T-helper 2 cell treated with Interferon-gamma antibody and Interleukin-4, amounts not matched to agents 5 μg/mL and 100 μg/mL, for 36 hours (primary cell): ENCODE measurements at regions not wholly inside any gene's neighbourhood (a gene's known extent, or its start where the extent isn't known, plus 50 kb on each side); places are given as distances from the start of the nearest gene placed in this dataset.

Experiments
- DNase-seq: peaks from one replicate; pipeline ENCODE4 v3.0.0; 2021; ENCODE audit warnings: low spot score
- H3K27ac Mint-ChIP-seq: one replicate; pipeline ENCODE4 v1.8.0; 2021; ENCODE audit warnings: mild to moderate bottlenecking, mixed read lengths
- H3K27me3 Mint-ChIP-seq: one replicate; pipeline ENCODE4 v1.8.0; 2021; ENCODE audit warnings: low read depth, mixed read lengths
- H3K36me3 Mint-ChIP-seq: one replicate; pipeline ENCODE4 v1.8.0; 2021; ENCODE audit warnings: low read depth, mixed read lengths
- H3K4me1 Mint-ChIP-seq: one replicate; pipeline ENCODE4 v1.8.0; 2021; ENCODE audit warnings: low read depth, mixed read lengths
- H3K4me3 Mint-ChIP-seq: one replicate; pipeline ENCODE4 v1.8.0; 2022; ENCODE audit warnings: mild to moderate bottlenecking, moderate library complexity, mixed read lengths
- H3K9me3 Mint-ChIP-seq: one replicate; pipeline ENCODE4 v1.8.0; 2021; ENCODE audit warnings: mixed read lengths

DNA sequence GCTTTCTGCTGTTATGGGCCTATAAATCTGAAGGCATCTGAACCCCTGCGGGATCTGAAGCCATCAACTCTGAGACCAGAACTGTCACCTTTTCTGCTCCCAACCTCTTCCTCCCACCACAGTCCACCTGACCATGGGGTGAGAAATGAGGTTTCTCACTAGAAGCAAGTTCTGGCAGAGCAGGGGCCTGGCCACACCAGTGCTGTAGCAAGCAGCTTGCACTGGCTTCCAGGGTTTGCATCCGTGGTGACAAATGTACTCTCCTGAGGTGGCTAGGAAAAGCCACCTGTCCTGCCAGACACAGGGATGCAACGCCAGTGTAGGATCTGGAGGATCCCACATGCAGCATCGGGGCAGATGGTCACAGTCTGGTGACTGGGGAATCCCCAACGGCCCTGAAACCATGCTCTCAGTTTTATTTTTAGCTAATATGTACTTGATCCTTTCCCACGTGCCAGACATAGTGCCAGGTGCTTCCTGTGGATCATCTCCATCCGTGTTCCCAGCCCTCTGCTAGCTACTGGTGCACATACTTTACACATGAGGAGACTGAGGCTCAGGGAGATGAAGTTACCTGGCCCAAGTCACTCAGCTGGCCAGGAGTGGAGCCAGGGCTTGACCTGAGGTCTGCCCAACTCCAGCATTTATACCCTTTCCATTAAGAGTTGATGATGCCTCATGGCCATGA is 122.1 kb upstream of the SPACA1 start:
- peaks cover 4% of the 10 kb centered on the region for H3K27me3 Mint-ChIP-seq
- H3K4me1 Mint-ChIP-seq, result peaks cover 14% of the 10 kb centered on the region
- DNase-seq, result no peak
- H3K9me3 Mint-ChIP-seq, result no peaks in the 10 kb centered on the region
- no peak overlapping the region for H3K4me3 Mint-ChIP-seq
- no peak overlapping the region for H3K27ac Mint-ChIP-seq
- H3K36me3 Mint-ChIP-seq, result no peaks in the 10 kb centered on the region

DNA sequence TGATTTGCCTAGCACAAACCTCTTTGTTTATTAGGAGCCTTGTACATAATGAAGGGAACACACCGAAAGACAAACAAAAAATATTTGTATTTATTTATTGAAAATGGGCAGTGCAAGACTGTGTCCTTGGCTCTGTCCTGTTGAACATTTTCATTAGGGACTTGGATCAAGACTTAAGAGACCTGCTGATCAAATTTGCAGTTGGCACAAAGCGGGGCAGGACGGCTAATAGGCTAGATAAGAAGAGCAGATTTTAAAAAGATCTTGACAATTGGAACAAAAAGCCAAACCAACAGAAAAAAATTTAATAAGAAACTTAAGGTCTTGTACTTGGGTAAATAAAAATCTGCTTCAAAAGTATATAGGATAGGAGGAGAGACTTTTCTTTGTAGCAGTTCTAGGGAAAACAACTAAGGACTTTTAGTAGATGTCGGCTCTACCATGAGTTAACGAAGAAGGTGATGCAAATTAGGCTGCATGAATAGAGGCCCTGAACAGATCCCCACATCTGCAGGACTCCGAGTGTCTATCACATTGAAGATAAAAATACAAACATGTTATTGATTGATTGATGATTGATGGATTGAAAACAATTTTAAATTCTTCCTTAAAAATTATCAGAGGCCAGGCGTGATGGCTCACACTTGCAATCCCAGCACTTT is 124.1 kb upstream of the SPACA1 start:
- Mint-ChIP-seq H3K27me3 (peaks cover 12% of the 10 kb centered on the region), H3K36me3 (no peaks in the 10 kb centered on the region), H3K27ac (no peak overlapping the region), H3K9me3 (no peaks in the 10 kb centered on the region), H3K4me3 (no peak overlapping the region), H3K4me1 (peaks cover 13% of the 10 kb centered on the region)
- DNase-seq, result no peak

DNA sequence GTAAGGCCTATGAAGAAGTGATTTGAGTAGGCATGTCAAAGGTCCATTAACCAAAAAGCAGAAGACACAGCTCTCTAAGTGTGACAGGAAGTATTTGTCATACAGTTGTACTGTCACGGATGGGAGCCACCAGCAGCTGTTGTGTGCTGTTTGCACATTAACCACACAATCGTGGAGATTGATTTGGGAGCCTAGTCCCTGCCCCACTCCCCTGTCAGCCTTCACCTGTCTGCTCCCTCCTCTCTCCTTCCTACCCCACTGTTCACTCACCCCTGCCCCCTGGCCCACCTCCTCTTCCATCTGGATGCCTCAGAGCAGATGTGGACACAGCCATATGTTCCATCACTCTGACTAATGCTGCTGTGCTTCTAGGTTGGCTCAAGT is 124.7 kb upstream of the SPACA1 start:
- H3K27me3 Mint-ChIP-seq, result peaks cover 12% of the 10 kb centered on the region
- no peak overlapping the region for H3K4me3 Mint-ChIP-seq
- H3K36me3 Mint-ChIP-seq, result no peaks in the 10 kb centered on the region
- no peaks in the 10 kb centered on the region for H3K9me3 Mint-ChIP-seq
- no peak overlapping the region for H3K27ac Mint-ChIP-seq
- peak; percentile 6 for DNase-seq
- H3K4me1 Mint-ChIP-seq, result peaks cover 13% of the 10 kb centered on the region

DNA sequence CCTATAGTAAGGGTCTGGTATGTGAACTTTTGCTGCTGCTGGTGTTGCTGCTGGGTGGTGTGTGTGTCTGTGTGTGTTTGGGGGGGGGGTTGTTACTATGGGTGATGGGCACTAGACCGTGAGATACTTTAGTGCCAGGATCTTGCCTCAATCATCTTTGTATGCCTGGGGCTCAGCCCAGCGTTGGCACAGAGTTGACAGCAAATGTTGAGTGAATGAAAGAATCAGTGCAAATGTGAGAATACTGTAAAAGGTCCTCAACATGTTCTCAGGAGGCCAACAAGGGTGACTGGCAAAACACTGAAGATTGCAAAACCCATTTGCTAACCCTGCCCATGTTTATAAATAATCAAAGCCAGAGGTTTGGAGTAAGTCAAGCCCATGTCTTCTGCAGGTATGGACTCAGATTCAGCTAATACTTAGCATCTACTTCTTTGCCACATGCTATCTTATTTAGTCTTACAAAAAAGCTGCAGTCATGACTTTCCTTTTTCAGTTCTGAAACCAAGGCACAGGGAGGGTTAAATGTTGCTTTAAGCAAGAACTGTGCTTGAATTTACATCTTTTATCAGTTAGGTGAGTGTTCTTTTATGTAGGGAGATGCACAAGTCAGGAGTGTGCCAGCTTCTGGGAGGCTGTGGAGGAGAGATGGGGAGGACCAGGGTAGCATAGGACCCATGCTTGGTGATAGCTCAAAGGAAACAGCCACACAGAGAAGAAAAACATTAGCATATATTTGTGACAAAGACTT is 125.3 kb upstream of the SPACA1 start:
- no peak for DNase-seq
- peaks cover 13% of the 10 kb centered on the region for H3K4me1 Mint-ChIP-seq
- no peak overlapping the region for H3K27ac Mint-ChIP-seq
- H3K27me3 Mint-ChIP-seq, result peaks cover 12% of the 10 kb centered on the region
- H3K4me3 Mint-ChIP-seq, result no peak overlapping the region
- H3K9me3 Mint-ChIP-seq, result no peaks in the 10 kb centered on the region
- no peaks in the 10 kb centered on the region for H3K36me3 Mint-ChIP-seq

DNA sequence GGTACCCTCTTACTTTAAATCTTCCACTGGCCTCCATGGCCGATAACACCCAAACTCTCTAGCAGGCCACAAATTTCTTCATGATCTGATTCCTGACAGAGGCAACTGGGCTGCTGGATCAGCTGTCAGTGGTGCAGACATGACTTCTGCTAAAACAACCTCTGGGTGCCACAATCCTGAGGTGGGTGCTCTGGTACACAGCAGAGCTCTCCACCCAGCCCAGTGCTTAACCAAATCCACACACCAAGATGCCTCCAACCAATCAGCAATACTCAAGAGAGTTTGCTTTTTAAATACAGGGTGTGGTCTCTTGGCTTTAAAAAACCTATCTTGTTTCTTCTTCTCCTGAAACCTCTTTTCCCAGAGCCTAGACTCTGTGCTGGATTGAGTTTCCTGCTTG is 126.6 kb upstream of the SPACA1 start:
- no peak for DNase-seq
- no peak overlapping the region for H3K4me3 Mint-ChIP-seq
- H3K36me3 Mint-ChIP-seq, result no peaks in the 10 kb centered on the region
- H3K27me3 Mint-ChIP-seq, result peaks cover 12% of the 10 kb centered on the region
- peaks cover 17% of the 10 kb centered on the region for H3K4me1 Mint-ChIP-seq
- H3K27ac Mint-ChIP-seq, result no peak overlapping the region
- no peaks in the 10 kb centered on the region for H3K9me3 Mint-ChIP-seq

DNA sequence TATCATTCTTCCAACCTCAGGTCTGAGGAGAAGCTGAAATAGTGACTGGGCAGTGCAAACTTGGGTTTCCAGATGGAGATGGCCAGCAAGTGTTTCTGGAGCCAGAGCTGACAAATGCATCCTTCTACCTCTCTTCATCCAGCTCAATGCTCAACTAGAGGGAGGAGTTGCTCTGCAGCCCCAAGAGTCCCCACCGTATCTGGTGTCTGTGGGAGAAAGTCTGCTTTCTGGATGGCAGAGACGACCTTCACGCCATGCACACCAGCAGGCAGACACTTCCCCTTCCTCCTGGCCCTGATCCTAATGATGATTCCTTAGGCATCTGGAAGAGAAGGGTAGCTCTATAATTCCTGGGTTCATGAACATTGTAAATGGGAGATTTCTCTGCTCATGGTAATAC is 127.4 kb upstream of the SPACA1 start:
- Mint-ChIP-seq H3K4me1 (peaks cover 25% of the 10 kb centered on the region), H3K27ac (no peak overlapping the region), H3K4me3 (no peak overlapping the region), H3K36me3 (no peaks in the 10 kb centered on the region), H3K9me3 (no peaks in the 10 kb centered on the region), H3K27me3 (peaks cover 12% of the 10 kb centered on the region)
- DNase-seq, result no peak

DNA sequence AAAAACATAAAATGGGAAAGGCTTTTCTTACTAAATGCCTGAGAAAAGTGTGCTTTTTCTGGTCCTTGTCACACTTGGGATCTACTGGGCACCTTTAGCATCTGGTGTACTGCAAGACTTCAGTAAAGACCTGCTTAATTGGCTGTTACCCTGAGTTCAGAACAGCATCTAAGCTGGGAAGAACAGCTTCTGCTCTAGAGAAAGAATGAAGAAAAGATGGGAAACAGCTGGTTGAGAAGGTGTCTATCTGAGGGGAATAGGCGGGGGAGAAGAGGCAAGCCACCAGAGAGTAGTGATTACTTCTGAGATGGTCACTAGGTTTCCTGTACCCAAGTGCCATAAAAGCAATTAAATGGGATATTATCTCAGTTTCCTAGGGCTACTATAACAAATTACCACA is 128.2 kb upstream of the SPACA1 start:
- Mint-ChIP-seq H3K36me3 (no peaks in the 10 kb centered on the region), H3K4me1 (peaks cover 31% of the 10 kb centered on the region), H3K27me3 (peaks cover 12% of the 10 kb centered on the region), H3K4me3 (no peak overlapping the region), H3K27ac (no peak overlapping the region), H3K9me3 (no peaks in the 10 kb centered on the region)
- no peak for DNase-seq

DNA sequence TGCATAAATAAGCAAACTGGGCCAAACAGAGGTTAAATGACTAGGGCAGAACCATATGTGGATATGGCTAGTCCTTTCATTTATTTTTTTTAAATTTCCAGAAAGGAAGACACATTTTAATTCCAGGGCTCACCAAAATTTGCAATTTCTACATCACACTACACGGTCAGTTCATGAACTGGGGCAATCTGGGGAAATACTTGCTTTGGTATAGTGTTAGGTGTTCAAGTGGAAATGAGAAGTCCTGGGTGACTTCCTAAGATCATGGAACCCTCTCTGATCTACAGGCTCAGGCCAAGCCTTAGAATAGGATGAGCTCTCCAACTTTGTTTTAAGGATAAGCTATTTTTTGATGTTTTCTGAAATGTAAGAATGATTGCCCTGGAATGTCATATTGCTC is 128.6 kb upstream of the SPACA1 start:
- Mint-ChIP-seq H3K4me1 (peaks cover 31% of the 10 kb centered on the region), H3K9me3 (no peaks in the 10 kb centered on the region), H3K27ac (no peak overlapping the region), H3K27me3 (peaks cover 12% of the 10 kb centered on the region), H3K36me3 (no peaks in the 10 kb centered on the region), H3K4me3 (no peak overlapping the region)
- DNase-seq, result no peak

DNA sequence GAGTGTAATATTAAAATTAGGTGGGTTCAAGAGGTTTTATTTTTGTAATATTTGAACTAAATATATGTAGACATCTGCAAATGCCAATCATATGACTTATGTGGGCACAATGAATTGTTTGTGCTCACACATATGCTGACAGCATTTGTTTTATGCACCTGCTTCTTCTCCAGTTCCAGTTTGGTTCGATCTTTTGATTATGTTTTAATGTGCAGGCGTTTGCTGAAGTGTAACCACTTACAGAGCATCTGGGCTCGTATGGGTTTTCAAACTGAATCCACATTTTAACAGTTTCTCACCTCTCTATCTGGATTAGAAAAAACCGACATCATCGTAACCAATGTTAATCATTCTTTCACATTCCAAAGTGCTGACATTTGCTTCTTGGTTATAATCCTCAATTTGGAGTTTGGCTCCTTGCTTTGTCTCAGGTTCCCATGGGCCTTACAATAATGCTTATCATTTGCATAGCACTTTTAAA is 129.1 kb upstream of the SPACA1 start:
- no peak for DNase-seq
- no peak overlapping the region for H3K27ac Mint-ChIP-seq
- no peak overlapping the region for H3K4me3 Mint-ChIP-seq
- no peaks in the 10 kb centered on the region for H3K9me3 Mint-ChIP-seq
- no peaks in the 10 kb centered on the region for H3K36me3 Mint-ChIP-seq
- peaks cover 12% of the 10 kb centered on the region for H3K27me3 Mint-ChIP-seq
- peaks cover 32% of the 10 kb centered on the region for H3K4me1 Mint-ChIP-seq

- DNase-seq, result no peak
- peaks cover 33% of the 10 kb centered on the region for H3K4me1 Mint-ChIP-seq
- no peak overlapping the region for H3K4me3 Mint-ChIP-seq
- H3K36me3 Mint-ChIP-seq, result no peaks in the 10 kb centered on the region
- H3K27me3 Mint-ChIP-seq, result peaks cover 12% of the 10 kb centered on the region
- H3K27ac Mint-ChIP-seq, result no peak overlapping the region
- no peaks in the 10 kb centered on the region for H3K9me3 Mint-ChIP-seq
Observed at GRCh38 chr6:87917886-87918285, 129.8 kb upstream of the SPACA1 start.

GRCh38 chr6:87916446-87916845 is 131.2 kb upstream of the SPACA1 start:
- H3K4me1 Mint-ChIP-seq, result peaks cover 29% of the 10 kb centered on the region
- H3K27ac Mint-ChIP-seq, result no peak overlapping the region
- peaks cover 12% of the 10 kb centered on the region for H3K27me3 Mint-ChIP-seq

GRCh38 chr6:87914637-87915395 is 132.8 kb upstream of the SPACA1 start:
- DNase-seq, result no peak
- Mint-ChIP-seq H3K27me3 (peaks cover 11% of the 10 kb centered on the region), H3K4me3 (peak overlapping the region; percentile 27), H3K27ac (peak overlapping the region; percentile 9), H3K4me1 (peaks cover 34% of the 10 kb centered on the region), H3K9me3 (peaks cover 4% of the 10 kb centered on the region), H3K36me3 (no peaks in the 10 kb centered on the region)

More at GRCh38 chr6:87916446-87916845, 131.2 kb upstream of the SPACA1 start:
- no peak for DNase-seq
- no peaks in the 10 kb centered on the region for H3K9me3 Mint-ChIP-seq
- no peaks in the 10 kb centered on the region for H3K36me3 Mint-ChIP-seq
- no peak overlapping the region for H3K4me3 Mint-ChIP-seq

DNA sequence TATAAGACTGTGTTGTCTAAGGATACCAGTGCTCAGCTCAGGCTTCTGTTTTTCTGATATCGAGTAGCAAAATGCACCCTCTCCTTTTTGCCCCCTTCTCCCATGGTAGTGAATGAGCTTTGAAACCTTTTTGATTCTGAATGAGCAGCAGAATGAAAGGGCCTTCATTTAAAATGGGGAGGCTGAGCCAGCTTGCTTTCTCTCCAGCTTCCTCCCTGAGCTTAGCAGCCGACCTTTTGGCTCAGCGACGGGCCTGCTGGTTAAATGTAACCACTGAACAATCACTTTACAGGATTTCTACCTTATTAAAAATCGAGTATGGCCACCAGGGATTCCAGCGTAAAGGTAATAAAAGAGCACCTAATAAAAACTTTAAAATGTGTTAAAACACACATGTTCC is 133.7 kb upstream of the SPACA1 start:
- no peak overlapping the region for H3K27ac Mint-ChIP-seq
- H3K9me3 Mint-ChIP-seq, result peaks cover 4% of the 10 kb centered on the region
- H3K27me3 Mint-ChIP-seq, result peaks cover 6% of the 10 kb centered on the region
- peaks cover 2% of the 10 kb centered on the region for H3K36me3 Mint-ChIP-seq
- no peak for DNase-seq
- H3K4me3 Mint-ChIP-seq, result no peak overlapping the region
- H3K4me1 Mint-ChIP-seq, result peaks cover 42% of the 10 kb centered on the region

- H3K4me1 Mint-ChIP-seq, result peaks cover 59% of the 10 kb centered on the region
- no peak overlapping the region for H3K27ac Mint-ChIP-seq
- peaks cover 9% of the 10 kb centered on the region for H3K27me3 Mint-ChIP-seq
- peaks cover 4% of the 10 kb centered on the region for H3K9me3 Mint-ChIP-seq
- H3K4me3 Mint-ChIP-seq, result no peak overlapping the region
- peaks cover 5% of the 10 kb centered on the region for H3K36me3 Mint-ChIP-seq
- DNase-seq, result no peak
Observed at GRCh38 chr6:87912102-87912501, 135.5 kb upstream of the SPACA1 start.
